ENCODE measurements at regions not wholly inside any gene's neighbourhood (a gene's known extent, or its start where the extent isn't known, plus 50 kb on each side); places are given as distances from the start of the nearest gene placed in this dataset.

DNA sequence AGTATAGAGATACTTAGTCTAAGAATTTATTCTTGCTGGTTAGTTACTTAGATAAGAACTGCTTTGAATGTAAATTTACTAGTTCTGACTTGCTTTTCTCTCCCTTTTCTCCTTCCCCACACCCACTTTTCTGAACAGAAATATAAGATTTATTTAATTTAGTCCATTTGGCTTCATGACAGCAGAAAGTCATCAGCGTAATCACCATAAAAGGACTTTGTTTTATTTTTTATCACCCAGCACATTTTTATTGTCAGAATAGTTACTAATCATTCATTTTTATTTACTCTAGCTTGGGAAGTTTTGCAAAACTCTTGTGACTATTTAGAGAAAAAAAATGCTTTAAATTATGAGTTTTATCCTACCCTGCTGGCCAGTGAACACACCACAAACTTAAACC lies 197.2 kb downstream of the CHRM3 start:
- no peak overlapping the region for H3K4me3 ChIP-seq
- H3K27ac ChIP-seq, result no peak overlapping the region
- no peaks in the 10 kb centered on the region for H3K27me3 ChIP-seq
- intact Hi-C loops (cut with DNase I; ENCODE audit: low total_unique reads), result no loop called here
- in situ Hi-C loops (cut with MboI; ENCODE audit: low sequenced_read_pairs in 4 of 4), result no loop called here
- DNase-seq (no peak), ATAC-seq (no peak)
- TF ChIP-seq, protein P1, sequence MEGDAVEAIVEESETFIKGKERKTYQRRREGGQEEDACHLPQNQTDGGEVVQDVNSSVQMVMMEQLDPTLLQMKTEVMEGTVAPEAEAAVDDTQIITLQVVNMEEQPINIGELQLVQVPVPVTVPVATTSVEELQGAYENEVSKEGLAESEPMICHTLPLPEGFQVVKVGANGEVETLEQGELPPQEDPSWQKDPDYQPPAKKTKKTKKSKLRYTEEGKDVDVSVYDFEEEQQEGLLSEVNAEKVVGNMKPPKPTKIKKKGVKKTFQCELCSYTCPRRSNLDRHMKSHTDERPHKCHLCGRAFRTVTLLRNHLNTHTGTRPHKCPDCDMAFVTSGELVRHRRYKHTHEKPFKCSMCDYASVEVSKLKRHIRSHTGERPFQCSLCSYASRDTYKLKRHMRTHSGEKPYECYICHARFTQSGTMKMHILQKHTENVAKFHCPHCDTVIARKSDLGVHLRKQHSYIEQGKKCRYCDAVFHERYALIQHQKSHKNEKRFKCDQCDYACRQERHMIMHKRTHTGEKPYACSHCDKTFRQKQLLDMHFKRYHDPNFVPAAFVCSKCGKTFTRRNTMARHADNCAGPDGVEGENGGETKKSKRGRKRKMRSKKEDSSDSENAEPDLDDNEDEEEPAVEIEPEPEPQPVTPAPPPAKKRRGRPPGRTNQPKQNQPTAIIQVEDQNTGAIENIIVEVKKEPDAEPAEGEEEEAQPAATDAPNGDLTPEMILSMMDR (IDR thresholded peaks at IDR 0.05 in 4 of 5, conservative IDR thresholded peaks at IDR 0.05 in 1 of 5), result no peak
- TF ChIP-seq POLR2A (IDR thresholded peaks at IDR 0.05), result no peak
- H3K36me3 ChIP-seq, result no peaks in the 10 kb centered on the region
- no peaks in the 10 kb centered on the region for H3K4me1 ChIP-seq
- H3K9me3 ChIP-seq, result no peaks in the 10 kb centered on the region

DNA sequence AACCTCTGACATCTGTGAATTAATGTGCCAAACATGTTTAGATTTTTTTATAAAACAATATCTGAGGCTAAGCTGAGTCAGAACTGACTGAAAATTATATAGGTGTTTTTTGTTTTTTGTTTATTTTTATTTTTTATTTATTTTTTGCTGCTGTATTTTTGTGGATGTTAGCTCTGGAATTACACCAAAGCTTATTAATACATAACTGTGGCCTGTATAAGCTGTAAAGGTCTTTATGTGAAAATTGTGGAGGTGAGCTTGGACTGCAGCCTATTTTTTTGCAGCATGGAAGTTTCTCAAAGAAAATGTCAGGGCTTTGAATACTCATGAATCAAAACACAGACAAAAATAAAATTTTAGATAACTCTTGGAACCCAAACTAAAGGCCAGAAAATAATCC lies 199.8 kb downstream of the CHRM3 start:
- in situ Hi-C loops (cut with MboI; ENCODE audit: low sequenced_read_pairs in 4 of 4) (no loop called here), intact Hi-C loops (cut with DNase I; ENCODE audit: low total_unique reads) (no loop called here)
- H3K36me3 ChIP-seq, result no peaks in the 10 kb centered on the region
- no peak overlapping the region for H3K4me3 ChIP-seq
- H3K27me3 ChIP-seq, result no peaks in the 10 kb centered on the region
- H3K9me3 ChIP-seq, result no peaks in the 10 kb centered on the region
- no peak overlapping the region for H3K27ac ChIP-seq
- DNase-seq (no peak), ATAC-seq (no peak)
- no peaks in the 10 kb centered on the region for H3K4me1 ChIP-seq
- TF ChIP-seq, protein P1 (IDR thresholded peaks at IDR 0.05 in 4 of 5, conservative IDR thresholded peaks at IDR 0.05 in 1 of 5), result no peak
- TF ChIP-seq POLR2A (IDR thresholded peaks at IDR 0.05), result no peak

DNA sequence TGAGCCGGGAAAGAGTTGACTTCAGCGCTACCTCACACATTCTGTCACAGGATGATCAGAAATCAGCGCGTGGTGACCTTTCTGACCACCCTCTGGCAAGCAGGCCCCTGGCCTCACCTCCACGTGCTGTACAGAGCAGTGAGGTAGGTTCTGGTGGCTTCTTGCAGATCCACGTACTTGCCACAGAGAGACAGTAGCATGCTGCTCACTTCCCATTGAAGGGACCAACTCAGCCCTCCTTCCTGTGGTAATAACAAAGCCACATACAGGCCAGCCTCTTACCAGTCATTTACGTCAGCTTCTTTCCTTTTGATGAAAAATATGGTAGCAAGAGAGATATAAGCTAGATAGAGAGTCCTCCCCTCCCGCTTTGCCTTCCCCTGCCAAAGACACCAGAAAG lies 200.7 kb downstream of the CHRM3 start:
- Histone ChIP-seq H3K36me3 (no peaks in the 10 kb centered on the region), H3K27ac (no peak overlapping the region), H3K4me3 (no peak overlapping the region), H3K27me3 (no peaks in the 10 kb centered on the region), H3K4me1 (no peaks in the 10 kb centered on the region), H3K9me3 (no peaks in the 10 kb centered on the region)
- DNase-seq (no peak), ATAC-seq (no peak)
- in situ Hi-C loops (cut with MboI; ENCODE audit: low sequenced_read_pairs in 4 of 4), result no loop called here
- TF ChIP-seq, protein P1 (IDR thresholded peaks at IDR 0.05 in 4 of 5, conservative IDR thresholded peaks at IDR 0.05 in 1 of 5), result no peak
- no peak for TF ChIP-seq POLR2A (IDR thresholded peaks at IDR 0.05)
- intact Hi-C loops (cut with DNase I; ENCODE audit: low total_unique reads), result no loop called here

DNA sequence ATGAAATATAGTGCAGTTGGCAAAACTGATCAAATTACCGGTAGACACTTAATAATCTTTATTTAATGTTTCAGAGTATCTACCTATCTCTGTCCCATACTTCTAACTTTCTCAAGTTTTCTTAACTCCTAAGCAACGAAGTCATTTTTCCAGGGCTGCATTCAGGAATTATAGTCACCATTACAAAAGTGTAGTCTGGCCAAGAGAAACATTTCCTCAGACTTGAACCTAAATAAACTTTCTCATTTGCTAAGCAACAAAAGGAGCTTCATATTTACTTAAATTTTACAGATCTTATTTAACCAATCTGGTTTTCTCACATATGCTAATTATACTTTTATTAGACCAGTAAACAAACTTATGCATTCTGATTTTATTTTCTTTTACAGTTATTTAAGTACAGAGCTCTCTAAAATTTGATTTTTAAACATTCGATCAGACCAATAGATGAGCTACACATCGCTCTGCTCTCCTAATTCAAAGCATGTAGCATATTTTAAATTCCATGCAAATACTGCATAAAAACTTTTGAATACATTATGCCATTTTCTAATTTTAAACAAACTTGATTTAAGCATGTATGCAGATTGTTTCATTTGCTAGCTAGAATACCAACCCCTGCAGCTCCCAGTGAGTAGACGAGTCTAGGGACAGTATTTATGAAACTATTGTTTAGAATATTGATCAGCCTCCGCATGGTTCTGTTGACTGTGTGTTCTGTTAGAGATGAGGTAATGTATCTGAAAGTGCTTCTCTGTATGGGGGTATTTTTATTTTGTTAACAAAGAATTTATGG lies 201.4 kb downstream of the CHRM3 start:
- TF ChIP-seq, protein P1 (IDR thresholded peaks at IDR 0.05 in 4 of 5, conservative IDR thresholded peaks at IDR 0.05 in 1 of 5), result no peak
- no peak for TF ChIP-seq POLR2A (IDR thresholded peaks at IDR 0.05)
- H3K4me1 ChIP-seq, result no peaks in the 10 kb centered on the region
- in situ Hi-C loops (cut with MboI; ENCODE audit: low sequenced_read_pairs in 4 of 4) (no loop called here), intact Hi-C loops (cut with DNase I; ENCODE audit: low total_unique reads) (no loop called here)
- DNase-seq (no peak), ATAC-seq (no peak)
- no peak overlapping the region for H3K4me3 ChIP-seq
- H3K36me3 ChIP-seq, result no peaks in the 10 kb centered on the region
- no peak overlapping the region for H3K27ac ChIP-seq
- H3K9me3 ChIP-seq, result no peaks in the 10 kb centered on the region
- no peaks in the 10 kb centered on the region for H3K27me3 ChIP-seq

DNA sequence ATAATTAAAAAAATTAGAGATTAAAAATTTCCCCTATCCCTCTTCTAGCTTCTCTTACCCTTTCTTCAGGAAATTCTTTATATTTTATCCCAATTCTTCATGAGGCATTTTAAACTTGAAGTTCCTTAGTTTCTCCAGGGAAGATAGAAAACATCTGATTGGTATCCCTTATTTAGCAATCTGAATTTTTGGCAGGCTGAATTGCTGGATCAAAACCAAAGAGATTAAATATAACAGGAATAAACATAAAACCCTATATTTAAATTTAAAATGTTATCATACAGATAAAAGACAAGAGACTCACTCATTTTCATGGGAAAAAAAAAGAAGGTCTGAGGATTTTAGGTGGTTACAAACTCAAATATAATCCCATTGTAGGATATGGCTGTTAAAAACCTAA lies 204.2 kb downstream of the CHRM3 start:
- Histone ChIP-seq H3K4me3 (no peak overlapping the region), H3K9me3 (no peaks in the 10 kb centered on the region), H3K36me3 (no peaks in the 10 kb centered on the region), H3K27ac (no peak overlapping the region), H3K27me3 (no peaks in the 10 kb centered on the region), H3K4me1 (no peaks in the 10 kb centered on the region)
- intact Hi-C loops (cut with DNase I; ENCODE audit: low total_unique reads), result no loop called here
- DNase-seq (no peak), ATAC-seq (no peak)
- no peak for TF ChIP-seq POLR2A (IDR thresholded peaks at IDR 0.05)
- TF ChIP-seq, protein P1 (IDR thresholded peaks at IDR 0.05 in 4 of 5, conservative IDR thresholded peaks at IDR 0.05 in 1 of 5), result no peak
- in situ Hi-C loops (cut with MboI; ENCODE audit: low sequenced_read_pairs in 4 of 4), result no loop called here

Data from gastrocnemius medialis (tissue), 4 donors.